Peyer's patch (tissue), 4 donors: ENCODE measurements at regions not wholly inside any gene's neighbourhood (a gene's known extent, or its start where the extent isn't known, plus 50 kb on each side); places are given as distances from the start of the nearest gene placed in this dataset.
"Not testable (repeated sequence)": the region's sequence is repeated elsewhere in the genome, so short reads cannot be mapped to it uniquely, and the experiment has no call there.

Experiments used
- DNase-seq, 3 donors: peaks; one replicate each; pipeline ENCODE4 v3.0.0-alpha.2; 2017 to 2019
- H3K27ac ChIP-seq, 4 donors: fragments of 200-600 bp; sonication (generic); one replicate each; pipeline ENCODE4 v1.5.1; 2016 to 2019
- H3K27me3 ChIP-seq, 2 donors: fragments of 200-600 bp; sonication (generic); one replicate each; pipeline ENCODE4 v1.5.1; 2019
- H3K36me3 ChIP-seq, 3 donors: fragments of 200-600 bp; sonication (generic); one replicate each; pipeline ENCODE4 v1.5.1; 2016 to 2019
- H3K4me1 ChIP-seq, 4 donors: fragments of 200-600 bp; sonication (generic); one replicate each; pipeline ENCODE4 v1.5.1; 2016 to 2019
- H3K4me3 ChIP-seq, 4 donors: fragments of 200-600 bp; sonication (generic); 1 replicate in 3 of 4; 2 replicates in 1 of 4; pipeline ENCODE4 v1.5.1; 2016 to 2019; ENCODE audit warnings: mild to moderate bottlenecking in 1 of 4
- H3K9me3 ChIP-seq, 4 donors: fragments of 200-600 bp; sonication (generic); one replicate each; pipeline ENCODE4 v1.5.1; 2016 to 2019; ENCODE audit warnings: mild to moderate bottlenecking in 1 of 4
- CTCF ChIP-seq, 6 experiments: fragments of 450-650 bp in 4 of 6; fragments of 200-600 bp in 2 of 6; sonication (generic) in 1 of 6; IDR thresholded peaks; one replicate each; pipeline ENCODE4 v1.5.1; 2017 to 2019; ENCODE audit warnings: antibody characterized with exemption in 6 of 6, mild to moderate bottlenecking in 3 of 6, moderate library complexity in 1 of 6
- POLR2A ChIP-seq, 2 donors: fragments of 450-650 bp; IDR thresholded peaks; one replicate each; pipeline ENCODE4 v1.5.1; 2017; ENCODE audit warnings: antibody characterized with exemption in 2 of 2, mild to moderate bottlenecking in 2 of 2, moderate library complexity in 2 of 2

GRCh38 chr14:78029601-78030372 lies 140.4 kb upstream of the NRXN3 start:
- no peaks in the 10 kb centered on the region for H3K27me3 ChIP-seq
- no peak for DNase-seq
- H3K9me3 ChIP-seq = no peaks in the 10 kb centered on the region
- no peaks in the 10 kb centered on the region for H3K36me3 ChIP-seq
- TF ChIP-seq POLR2A (IDR thresholded peaks at IDR 0.05) (no peak), CTCF (IDR thresholded peaks at IDR 0.05) (no peak)
- H3K4me3 ChIP-seq = no peak overlapping the region
- H3K27ac ChIP-seq = no peak overlapping the region
- H3K4me1 ChIP-seq = no peaks in the 10 kb centered on the region

- DNase-seq = no peak
- Histone ChIP-seq H3K36me3 (no peaks in the 10 kb centered on the region), H3K27ac (no peak overlapping the region), H3K9me3 (no peaks in the 10 kb centered on the region), H3K4me3 (no peak overlapping the region), H3K4me1 (no peaks in the 10 kb centered on the region), H3K27me3 (no peaks in the 10 kb centered on the region)
- TF ChIP-seq POLR2A (IDR thresholded peaks at IDR 0.05) (no peak), CTCF (IDR thresholded peaks at IDR 0.05) (no peak)
Observed at GRCh38 chr14:78043349-78043748, 126.8 kb upstream of the NRXN3 start.

GRCh38 chr14:78048120-78048519 lies 122.1 kb upstream of the NRXN3 start:
- Histone ChIP-seq H3K27ac (no peak overlapping the region), H3K4me1 (no peaks in the 10 kb centered on the region), H3K36me3 (no peaks in the 10 kb centered on the region), H3K4me3 (no peak overlapping the region), H3K27me3 (no peaks in the 10 kb centered on the region), H3K9me3 (no peaks in the 10 kb centered on the region)
- DNase-seq = no peak
- TF ChIP-seq POLR2A (IDR thresholded peaks at IDR 0.05) (no peak), CTCF (IDR thresholded peaks at IDR 0.05) (no peak)

GRCh38 chr14:78056890-78057289 lies 113.3 kb upstream of the NRXN3 start:
- not testable (repeated sequence) for H3K4me1 ChIP-seq, H3K27ac ChIP-seq, H3K27me3 ChIP-seq, H3K9me3 ChIP-seq, H3K36me3 ChIP-seq, DNase-seq, H3K4me3 ChIP-seq

GRCh38 chr14:78070344-78070743 lies 99.8 kb upstream of the NRXN3 start:
- H3K4me3 ChIP-seq = no peak overlapping the region
- H3K9me3 ChIP-seq = no peaks in the 10 kb centered on the region
- H3K36me3 ChIP-seq = no peaks in the 10 kb centered on the region
- TF ChIP-seq CTCF (IDR thresholded peaks at IDR 0.05) (no peak), POLR2A (IDR thresholded peaks at IDR 0.05) (no peak)
- H3K4me1 ChIP-seq = no peaks in the 10 kb centered on the region
- H3K27ac ChIP-seq = no peak overlapping the region
- no peaks in the 10 kb centered on the region for H3K27me3 ChIP-seq
- DNase-seq = no peak

GRCh38 chr14:78071016-78071549 lies 99.1 kb upstream of the NRXN3 start:
- TF ChIP-seq POLR2A (IDR thresholded peaks at IDR 0.05) = no peak
- TF ChIP-seq CTCF (IDR thresholded peaks at IDR 0.05) = no peak

More at GRCh38 chr14:78071016-78071549, 99.1 kb upstream of the NRXN3 start:
- Histone ChIP-seq H3K27ac (no peak overlapping the region), H3K9me3 (no peaks in the 10 kb centered on the region), H3K36me3 (no peaks in the 10 kb centered on the region), H3K27me3 (no peaks in the 10 kb centered on the region), H3K4me3 (no peak overlapping the region), H3K4me1 (no peaks in the 10 kb centered on the region)
- no peak for DNase-seq
